Ovary (tissue), 7 donors: ENCODE measurements at regions not wholly inside any gene's neighbourhood (a gene's known extent, or its start where the extent isn't known, plus 50 kb on each side); places are given as distances from the start of the nearest gene placed in this dataset.
A peak's percentile ranks its signal among the peaks of the same experiment; 100 is the strongest.

Experiments used
- DNase-seq, 5 donors: peaks; one replicate each; pipeline ENCODE4 v3.0.0-alpha.2; 2019 to 2020
- H3K27ac ChIP-seq, 2 donors: fragments of 200-600 bp; one replicate each; pipeline versions ENCODE4 v1.5.1 to v1.8.0; 2019 to 2022
- H3K27me3 ChIP-seq: fragments of 200-600 bp; one replicate; pipeline ENCODE4 v1.8.0; 2022
- H3K36me3 ChIP-seq: fragments of 200-600 bp; sonication (generic); one replicate; pipeline ENCODE4 v1.5.1; 2019
- H3K4me1 ChIP-seq: one replicate; pipeline ENCODE4 v1.8.1; 2013; ENCODE audit warnings: mild to moderate bottlenecking, moderate library complexity; ENCODE audit not compliant: insufficient read depth
- H3K4me3 ChIP-seq: fragments of 200-600 bp; sonication (generic); one replicate; pipeline ENCODE4 v1.5.1; 2017
- H3K9me3 ChIP-seq, 2 donors: fragments of 200-600 bp in 1 of 2; sonication (generic) in 1 of 2; one replicate each; pipeline versions ENCODE4 v1.5.1 to v1.8.1; 2013 to 2019; ENCODE audit warnings: mild to moderate bottlenecking in 1 of 2, moderate library complexity in 1 of 2
- CTCF ChIP-seq, 3 donors: fragments of 450-650 bp in 2 of 3; fragments of 200-600 bp in 1 of 3; IDR thresholded peaks; one replicate each; pipeline versions ENCODE4 v1.5.1 to v1.8.0; 2016 to 2022; ENCODE audit warnings: antibody characterized with exemption in 3 of 3, mild to moderate bottlenecking in 1 of 3
- EP300 ChIP-seq: sonication (generic); formaldehyde crosslinking; IDR thresholded peaks from one replicate; pipeline ENCODE4 v1.6.1; 2017; ENCODE audit warnings: antibody characterized with exemption
- POLR2A ChIP-seq: fragments of 450-650 bp; IDR thresholded peaks from one replicate; pipeline ENCODE4 v1.6.1; 2017; ENCODE audit warnings: antibody characterized with exemption, mild to moderate bottlenecking, moderate library complexity
- WGBS, 3 donors: extraction: QIAGEN DNeasy Blood & Tissue Kit in 1 of 3; methylation state at CpG; one replicate each; pipeline versions ENCODE4 v1.1.5 to v1.1.7; 2013 to 2017; 5-methylcytosine and 5-hydroxymethylcytosine counted together
- intact Hi-C, 4 donors: fragments of 100-400 bp; cut with DNase I; formaldehyde crosslinking; loops; one replicate each; pipeline versions ENCODE4 v1.11.0 to v1.15.1; 2022 to 2023
- donor health status: DM: no; HTN: no; CAD: no; lungs with moderate emphysema.
- donor health status: DM: no; HTN: no; CAD: no.
- donor health status: Bipolar disorder and iron deficiency.
- donor health status: DM: no; HTN: no; CAD: no.
- donor health status: DM: yes; HTN: yes; CAD: no.

DNA sequence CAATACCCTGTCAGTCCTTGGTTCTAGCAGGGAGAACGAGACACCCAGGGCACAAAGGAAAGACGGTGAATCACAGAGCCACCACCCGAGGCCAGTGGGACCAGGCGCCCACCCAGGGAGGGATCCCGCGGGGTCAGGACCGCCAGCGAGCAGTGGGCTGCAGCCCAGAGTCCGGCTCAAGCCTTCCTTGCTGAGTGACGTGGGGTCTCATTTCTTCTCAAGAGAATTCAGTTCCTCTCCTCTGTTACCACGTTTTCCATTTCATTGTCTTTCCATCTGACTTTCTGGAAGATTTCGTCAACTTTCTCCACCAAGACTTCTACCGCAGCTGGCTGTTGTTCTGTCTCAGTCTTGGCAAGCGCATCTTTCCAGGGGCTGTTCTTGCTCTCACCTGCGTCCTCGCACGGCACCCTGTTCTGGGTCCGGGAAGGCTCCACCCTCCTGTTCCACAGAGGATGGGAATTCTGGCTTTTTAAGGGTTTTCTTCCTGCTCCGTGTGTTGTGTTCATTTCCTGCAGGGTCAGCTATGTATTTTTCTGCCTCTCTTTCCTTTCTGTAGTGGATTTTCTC, 248.6 kb downstream of the NDUFA10 start:
- Histone ChIP-seq H3K4me1 (no peaks in the 10 kb centered on the region), H3K4me3 (no peak overlapping the region), H3K27me3 (no peaks in the 10 kb centered on the region), H3K9me3 (peaks cover 0 to 1% of the 10 kb centered on the region in 2 donors), H3K36me3 (no peaks in the 10 kb centered on the region), H3K27ac (no peak overlapping the region)
- TF ChIP-seq EP300 = no peak
- TF ChIP-seq POLR2A = no peak
- TF ChIP-seq CTCF (IDR thresholded peaks at IDR 0.05) = no peak
- DNase-seq = peak in 1 of 5 donors; percentile 1
- intact Hi-C loops = no loop called here
- 78 to 81% (median 80%) methylated on average over 19 of the region's 19 CpGs for WGBS, 3 donors

DNA sequence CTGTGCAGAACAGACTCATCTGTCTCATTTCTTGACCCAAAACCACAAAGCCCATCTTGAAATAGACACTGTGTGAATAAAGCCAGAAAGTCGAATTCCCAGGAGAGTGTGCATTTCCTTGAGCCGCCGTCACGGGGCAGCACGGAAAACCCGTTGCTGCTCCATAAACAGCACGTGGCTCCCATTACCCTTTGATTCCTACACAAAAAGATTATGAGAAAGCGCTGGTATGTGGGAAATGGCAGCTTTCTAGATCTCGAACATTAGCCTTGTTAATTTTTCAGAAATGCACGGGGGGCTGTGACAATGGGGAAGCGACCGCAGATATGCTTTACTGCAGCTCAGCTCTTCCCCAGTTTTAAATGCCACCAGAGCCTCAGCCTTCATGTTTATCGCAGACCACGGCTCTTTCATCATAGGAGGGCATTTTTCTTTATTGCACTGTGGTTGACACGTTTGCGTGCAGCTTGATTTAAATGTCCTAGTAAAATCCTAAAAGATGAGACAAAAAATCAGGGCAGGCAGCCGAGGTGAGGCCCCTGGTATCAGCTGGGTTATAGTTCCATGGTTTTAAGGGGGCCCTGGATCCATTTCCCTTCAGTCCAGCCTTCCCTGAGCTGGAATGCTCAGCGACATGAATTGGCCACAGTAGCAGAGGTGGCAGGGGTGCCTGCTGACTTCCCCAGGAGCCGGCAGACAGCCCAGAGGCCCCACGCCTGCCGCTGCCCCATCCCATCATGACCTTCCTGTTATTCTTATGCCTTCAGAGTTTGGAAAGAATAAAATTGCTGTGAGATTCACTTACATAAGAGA, 249.3 kb downstream of the NDUFA10 start:
- intact Hi-C loops = no loop called here
- H3K36me3 ChIP-seq = no peaks in the 10 kb centered on the region
- DNase-seq = peak in 1 of 5 donors; percentile 3
- H3K9me3 ChIP-seq = peaks cover 0 to 2% of the 10 kb centered on the region in 2 donors
- H3K27ac ChIP-seq = no peak overlapping the region
- H3K27me3 ChIP-seq = no peaks in the 10 kb centered on the region
- H3K4me3 ChIP-seq = no peak overlapping the region
- WGBS, 3 donors = 55 to 60% (median 57%) methylated on average over 21 of the region's 21 CpGs
- H3K4me1 ChIP-seq = no peaks in the 10 kb centered on the region
- TF ChIP-seq POLR2A (no peak), CTCF (IDR thresholded peaks at IDR 0.05) (no peak), EP300 (no peak)

GRCh38 chr2:239774933-239775622, 250.1 kb downstream of the NDUFA10 start:
- no peaks in the 10 kb centered on the region for H3K36me3 ChIP-seq
- H3K4me3 ChIP-seq = no peak overlapping the region
- H3K4me1 ChIP-seq = no peaks in the 10 kb centered on the region
- 69 to 78% (median 69%) methylated on average over 17 of the region's 17 CpGs for WGBS, 3 donors
- DNase-seq = no peak
- TF ChIP-seq CTCF (IDR thresholded peaks at IDR 0.05) (no peak), EP300 (no peak), POLR2A (no peak)
- intact Hi-C loops = no loop called here
- no peak overlapping the region for H3K27ac ChIP-seq
- no peaks in the 10 kb centered on the region for H3K27me3 ChIP-seq
- H3K9me3 ChIP-seq = peaks cover 0 to 2% of the 10 kb centered on the region in 2 donors

DNA sequence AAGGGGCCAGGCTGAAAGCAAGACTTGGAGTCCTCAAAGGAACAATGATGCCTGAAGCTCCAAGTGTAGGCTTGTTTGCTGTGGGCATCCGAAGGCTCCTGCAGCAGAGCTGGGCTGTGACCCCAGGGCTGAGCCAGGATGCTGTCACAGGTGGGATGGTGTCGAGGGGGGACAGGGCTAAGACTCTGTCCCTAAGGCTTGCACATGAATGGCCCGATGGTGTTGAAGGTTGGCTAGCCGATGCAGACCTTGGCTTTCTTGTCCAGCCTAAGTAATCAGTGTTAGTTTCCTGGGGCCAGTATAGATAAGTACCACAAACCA, 251.0 kb downstream of the NDUFA10 start:
- Histone ChIP-seq H3K36me3 (no peaks in the 10 kb centered on the region), H3K27me3 (no peaks in the 10 kb centered on the region), H3K9me3 (peaks cover 0 to 2% of the 10 kb centered on the region in 2 donors), H3K27ac (no peak overlapping the region), H3K4me1 (no peaks in the 10 kb centered on the region), H3K4me3 (no peak overlapping the region)
- WGBS, 3 donors = 77 to 87% (median 84%) methylated on average over 4 of the region's 4 CpGs
- TF ChIP-seq EP300 (no peak), CTCF (IDR thresholded peaks at IDR 0.05) (no peak), POLR2A (no peak)
- intact Hi-C loops = no loop called here
- peak in 1 of 5 donors; percentile 3 for DNase-seq
